GM12892 (cell line): ENCODE measurements at regions not wholly inside any gene's neighbourhood (a gene's known extent, or its start where the extent isn't known, plus 50 kb on each side); places are given as distances from the start of the nearest gene placed in this dataset.

Experiments used
- POLR2A ChIP-seq: IDR thresholded peaks from 2 replicates; pipeline ENCODE4 v1.6.1; 2011; ENCODE audit warnings: low read depth, low read length, control low read depth
- TAF1 ChIP-seq: IDR thresholded peaks from 2 replicates; pipeline ENCODE4 v1.6.1; 2011; ENCODE audit warnings: low read depth, mild to moderate bottlenecking, control low read depth, low read length, borderline replicate concordance

DNA sequence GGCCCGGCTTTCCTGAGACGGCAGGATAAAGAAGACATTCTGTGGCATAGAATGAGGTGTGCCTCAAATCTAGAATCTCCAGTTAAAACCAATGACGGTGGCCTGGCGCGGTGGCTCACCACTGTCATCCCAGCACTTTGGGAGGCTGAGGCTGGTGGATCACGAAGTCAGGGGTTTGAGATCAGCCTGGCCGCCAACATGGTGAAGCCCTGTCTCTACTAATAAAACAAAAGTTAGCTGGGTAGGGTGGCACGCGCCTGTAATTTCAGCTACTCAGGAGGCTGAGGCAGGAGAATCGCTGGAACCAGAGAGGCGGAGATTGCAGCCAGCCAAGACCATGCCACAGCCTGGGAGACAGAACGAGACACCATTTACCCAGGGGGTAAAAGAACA, 193.6 kb downstream of the ALG10 start:
- TF ChIP-seq TAF1 (no peak), POLR2A (no peak)
